Activated CD4-positive, alpha-beta T cell treated with anti-CD3 and anti-CD28 coated beads, Interleukin-2, amount 50 U/mL, for 4 hours (primary cell): ENCODE measurements at regions not wholly inside any gene's neighbourhood (a gene's known extent, or its start where the extent isn't known, plus 50 kb on each side); places are given as distances from the start of the nearest gene placed in this dataset.
"Not testable (repeated sequence)": the region's sequence is repeated elsewhere in the genome, so short reads cannot be mapped to it uniquely, and the experiment has no call there.

Source experiments
- DNase-seq, 2 experiments: peaks; one replicate each; pipeline ENCODE4 v3.0.0-alpha.2; 2020

DNA sequence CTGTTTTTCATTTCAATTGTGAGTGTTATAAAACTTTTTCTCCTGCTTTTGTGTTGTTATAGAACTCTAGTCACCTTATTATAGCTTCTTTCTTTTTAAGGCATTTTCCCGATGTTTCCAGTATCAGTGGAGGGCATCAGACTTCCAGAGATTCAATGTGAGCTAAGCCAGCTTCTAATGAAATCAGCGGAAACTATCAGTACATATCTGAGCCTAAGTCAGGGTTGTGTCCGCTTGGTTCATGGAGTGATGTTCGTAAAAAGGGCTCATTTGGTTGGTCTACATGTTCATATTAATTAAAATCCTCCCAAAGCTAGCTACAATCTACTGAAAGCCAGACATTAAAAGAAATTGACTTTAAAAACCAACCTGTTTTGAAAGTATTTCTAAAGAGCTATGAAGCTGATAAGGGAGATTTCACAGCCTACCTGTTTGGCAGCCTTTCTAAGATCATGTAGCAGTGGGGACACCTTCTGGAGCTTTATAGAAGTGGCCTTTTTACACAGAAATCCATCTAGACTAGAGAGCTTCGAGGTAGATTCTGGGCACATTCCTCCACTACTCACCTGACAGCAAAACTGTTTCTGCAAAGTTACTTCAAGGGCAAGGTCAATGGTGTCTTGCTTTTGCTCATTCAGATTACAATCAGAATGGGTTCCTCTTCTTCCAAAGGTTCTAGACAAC is 227.1 kb upstream of the NBPF12 start:
- not testable (repeated sequence) for DNase-seq

DNA sequence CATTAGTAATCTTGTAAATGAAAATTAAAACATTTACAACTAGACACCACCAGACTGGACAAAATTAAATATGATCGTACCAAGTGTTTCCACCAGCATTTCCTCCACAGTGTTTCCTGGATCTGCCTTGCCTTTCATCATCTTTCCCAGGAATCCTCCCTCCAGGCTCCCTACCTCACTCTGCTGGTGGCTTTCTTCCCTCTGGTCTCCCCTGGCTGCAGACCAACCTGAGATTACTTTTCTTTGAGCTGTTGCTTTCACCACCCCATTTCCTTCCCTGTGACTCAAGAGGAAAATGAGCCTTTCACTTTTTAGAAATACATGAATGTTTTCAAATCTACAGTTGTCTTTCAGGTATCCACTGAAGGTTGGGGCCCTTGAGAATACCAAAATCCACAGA is 228.8 kb upstream of the NBPF12 start:
- DNase-seq: not testable (repeated sequence)

DNA sequence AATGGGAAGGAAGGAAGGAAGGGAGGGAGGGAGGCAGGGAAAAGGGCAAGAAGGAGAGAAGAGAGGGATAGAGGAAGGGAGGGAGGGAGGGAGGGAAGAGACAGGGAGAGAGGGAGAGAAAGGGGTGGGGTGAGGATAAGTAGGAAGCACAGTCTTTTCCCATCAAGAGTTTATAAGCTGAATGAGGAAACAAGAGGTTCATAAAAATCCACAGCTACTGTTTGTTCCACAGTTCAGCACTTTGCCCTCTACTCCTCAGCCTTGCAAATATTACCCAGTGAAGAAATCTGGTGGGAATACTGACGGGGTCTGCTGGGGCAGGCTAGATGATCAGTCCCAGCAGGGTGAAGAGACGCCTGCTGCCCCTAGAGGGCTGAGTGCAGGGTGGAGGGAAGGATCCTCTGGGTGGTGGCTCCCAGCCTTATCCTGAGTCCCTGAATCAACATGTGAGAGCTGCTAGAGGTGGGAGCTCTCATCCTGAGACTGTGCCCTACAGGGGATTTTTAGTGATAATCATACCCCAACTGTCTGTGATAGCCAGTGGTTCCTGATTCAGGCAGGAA is 233.9 kb upstream of the NBPF12 start:
- not testable (repeated sequence) for DNase-seq

DNA sequence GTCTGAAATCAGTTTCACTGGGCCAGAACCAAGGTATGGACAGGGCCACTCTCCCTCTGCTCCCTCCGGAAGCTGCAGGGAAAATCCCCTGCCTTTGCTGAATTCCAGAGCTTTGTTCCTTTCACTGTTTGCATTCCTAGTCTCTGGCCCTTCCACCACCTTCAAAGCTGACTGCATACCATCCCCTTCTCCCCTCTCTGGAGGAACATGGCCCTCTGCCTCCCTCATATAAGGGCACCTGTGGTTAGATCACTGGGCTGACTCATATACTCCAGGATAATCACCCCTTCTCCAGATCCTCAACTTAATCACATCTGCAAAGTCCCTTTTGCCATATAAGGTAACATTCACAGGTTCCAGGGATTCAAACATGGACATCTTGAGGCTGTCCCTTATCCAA is 236.8 kb upstream of the NBPF12 start:
- not testable (repeated sequence) for DNase-seq

DNA sequence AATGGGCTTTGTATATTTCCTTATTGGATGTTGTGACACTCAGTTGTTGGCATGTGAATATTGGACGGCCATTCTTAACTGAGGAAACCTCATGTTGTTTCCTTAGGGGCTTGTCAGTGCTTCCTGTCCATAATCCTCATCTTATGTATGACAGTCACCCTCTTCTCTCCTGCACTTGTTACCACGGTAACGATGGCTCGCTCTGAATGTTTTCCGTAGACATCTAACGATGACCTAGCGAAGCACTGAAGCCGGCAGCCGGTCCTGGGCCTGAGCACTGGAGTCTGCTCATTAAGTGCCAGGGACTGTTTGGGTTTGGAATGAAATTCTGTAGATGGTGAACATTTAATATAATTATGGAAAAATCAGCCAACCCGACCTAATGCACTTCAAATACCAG is 242.7 kb upstream of the NBPF12 start:
- DNase-seq: not testable (repeated sequence)

DNA sequence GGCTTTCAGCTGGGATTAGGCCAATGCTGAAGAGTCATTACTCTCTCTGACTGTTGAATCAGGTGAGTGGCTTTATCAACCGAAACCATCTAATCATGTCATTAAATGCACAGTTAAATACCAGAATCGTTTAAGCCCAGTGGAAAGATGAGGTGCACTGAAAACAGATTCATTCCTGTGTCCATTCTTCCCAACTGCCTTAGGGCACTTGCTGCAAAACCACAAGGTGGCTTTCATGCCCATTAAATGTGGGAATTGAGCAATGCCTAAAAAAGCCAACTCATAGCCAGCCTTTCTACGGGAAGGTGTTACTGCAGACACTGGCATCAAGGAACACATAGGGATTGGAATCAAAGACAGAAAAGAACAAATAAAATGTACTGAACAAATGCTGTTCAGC is 246.3 kb upstream of the NBPF12 start:
- DNase-seq: not testable (repeated sequence)

DNA sequence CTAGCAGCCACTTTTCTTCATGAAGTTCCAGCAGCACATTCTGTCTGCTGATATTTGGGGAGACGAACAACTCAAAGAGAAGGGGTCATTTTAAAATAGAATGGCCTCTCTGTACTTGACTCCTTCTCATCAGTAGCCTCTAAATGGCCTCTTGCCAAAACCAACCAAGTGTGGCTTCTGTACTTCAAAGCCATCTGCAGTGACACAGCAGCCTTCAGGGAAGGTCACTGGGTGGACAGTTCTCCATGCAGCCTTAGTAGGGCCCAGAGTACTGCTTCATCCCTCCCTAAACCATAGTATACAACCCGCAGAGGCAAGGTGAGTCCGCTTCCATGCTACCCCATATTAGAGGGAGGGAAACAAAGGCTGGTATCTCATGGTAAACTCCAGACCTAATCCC is 249.2 kb upstream of the NBPF12 start:
- not testable (repeated sequence) for DNase-seq

DNA sequence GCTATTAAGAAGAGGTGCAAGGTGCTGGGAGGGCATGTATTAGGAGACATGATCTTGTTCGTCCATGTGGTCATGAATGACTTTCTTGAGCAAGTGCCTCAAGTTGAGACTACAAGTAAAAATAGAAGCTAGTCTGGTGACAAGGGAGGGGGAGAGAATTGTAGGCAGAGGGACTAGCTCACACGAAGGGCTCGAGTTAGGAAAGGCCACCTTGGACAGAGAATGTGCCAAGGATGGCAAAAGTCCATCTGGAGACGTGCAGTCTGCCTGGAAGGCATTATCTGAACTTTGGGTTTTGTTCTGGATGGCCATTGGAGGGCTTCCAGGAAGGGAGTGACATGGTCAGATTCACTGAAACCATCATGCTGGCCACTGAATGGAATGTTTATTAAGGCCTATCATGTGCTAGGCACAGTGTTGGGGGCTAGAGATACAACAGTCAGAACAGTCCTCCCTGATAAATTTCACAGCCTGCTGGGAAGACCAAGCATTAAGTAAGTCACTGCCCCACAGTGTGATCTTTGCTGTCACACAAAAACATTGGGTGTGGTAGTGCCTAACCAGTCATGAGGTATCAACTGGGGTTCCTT is 251.3 kb upstream of the NBPF12 start:
- DNase-seq: not testable (repeated sequence)

DNA sequence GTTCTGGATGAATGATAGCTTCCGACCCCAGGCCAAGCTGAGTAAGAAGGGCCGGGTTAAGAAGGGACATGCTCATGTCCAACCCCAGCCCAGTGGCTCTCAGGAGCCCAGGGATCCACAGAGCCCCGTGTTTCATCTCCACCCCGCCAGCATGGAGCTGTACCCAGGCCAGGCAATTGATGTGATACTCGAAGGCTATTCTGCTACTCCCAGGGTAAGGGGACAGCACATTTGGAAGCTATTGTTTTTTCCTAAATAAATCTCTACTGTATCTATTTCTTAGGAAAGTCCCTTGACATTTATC is 255.0 kb upstream of the NBPF12 start:
- DNase-seq: not testable (repeated sequence)

DNA sequence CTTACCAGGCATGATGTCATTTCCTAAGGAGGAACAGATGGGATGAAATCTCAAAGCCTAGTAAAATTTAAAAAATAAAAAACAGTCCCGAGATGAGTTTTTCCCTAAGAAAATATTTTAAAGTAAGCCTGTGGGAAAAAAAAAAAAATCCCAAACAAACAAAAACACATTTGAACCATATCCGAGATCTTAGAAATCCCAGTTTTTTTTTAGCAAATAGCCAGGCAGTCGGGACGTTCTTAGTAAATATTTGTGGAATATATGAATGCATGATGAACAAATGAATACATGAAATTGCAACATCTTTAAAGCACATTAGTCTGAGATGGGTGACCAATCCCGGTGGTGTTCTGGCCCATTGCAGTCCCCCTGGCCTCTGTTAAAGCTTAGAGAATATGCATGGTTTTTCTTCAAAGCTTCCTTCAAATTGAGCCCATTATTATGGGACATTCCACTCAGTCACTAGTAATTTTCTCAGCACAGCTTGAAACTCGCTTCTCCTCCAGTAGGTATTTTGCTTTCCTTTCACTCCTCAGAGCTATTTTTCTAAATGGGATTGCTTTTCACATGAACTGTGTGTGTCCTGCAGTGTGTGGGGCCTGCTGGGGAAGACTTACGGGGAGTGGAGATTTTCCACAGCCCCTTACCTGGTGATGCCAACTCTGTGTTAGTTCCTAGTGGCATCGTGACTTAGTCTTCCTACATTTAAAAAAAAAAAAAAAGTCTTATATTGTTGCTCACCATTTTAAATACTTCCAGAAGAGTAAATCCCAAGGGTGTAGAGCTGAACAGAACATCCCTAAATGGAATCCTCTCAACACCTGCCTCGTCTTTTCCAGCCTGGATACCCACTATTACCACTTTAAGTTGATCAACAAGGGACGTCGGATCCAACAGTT is 255.6 kb upstream of the NBPF12 start:
- DNase-seq: not testable (repeated sequence)

DNA sequence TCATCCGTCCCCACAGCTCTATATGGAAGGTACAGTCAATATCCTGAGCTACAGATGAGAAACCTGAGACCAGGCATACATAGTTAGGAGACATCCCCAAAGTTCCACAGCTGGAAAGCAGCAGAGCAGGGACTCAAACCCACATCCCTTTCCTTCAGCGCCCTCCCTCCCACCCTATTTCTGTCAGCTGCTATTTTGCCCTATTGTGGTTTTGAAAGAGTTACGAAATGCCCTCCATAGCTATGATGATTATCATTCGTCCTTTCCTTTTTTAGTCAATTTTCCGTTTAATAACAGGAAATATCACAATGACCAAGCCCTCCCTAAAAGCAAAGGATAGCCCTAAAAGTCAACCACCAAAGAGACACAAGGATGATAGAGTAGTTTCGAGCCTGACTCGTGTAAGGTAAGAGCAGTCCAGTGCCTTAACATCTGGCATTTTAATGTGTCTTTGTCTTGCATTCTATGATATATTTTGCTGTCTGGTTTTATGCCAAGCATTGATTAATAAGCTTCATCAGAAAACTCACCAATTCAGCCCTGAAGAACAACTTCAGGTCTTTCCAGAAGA is 264.3 kb upstream of the NBPF12 start:
- not testable (repeated sequence) for DNase-seq

DNA sequence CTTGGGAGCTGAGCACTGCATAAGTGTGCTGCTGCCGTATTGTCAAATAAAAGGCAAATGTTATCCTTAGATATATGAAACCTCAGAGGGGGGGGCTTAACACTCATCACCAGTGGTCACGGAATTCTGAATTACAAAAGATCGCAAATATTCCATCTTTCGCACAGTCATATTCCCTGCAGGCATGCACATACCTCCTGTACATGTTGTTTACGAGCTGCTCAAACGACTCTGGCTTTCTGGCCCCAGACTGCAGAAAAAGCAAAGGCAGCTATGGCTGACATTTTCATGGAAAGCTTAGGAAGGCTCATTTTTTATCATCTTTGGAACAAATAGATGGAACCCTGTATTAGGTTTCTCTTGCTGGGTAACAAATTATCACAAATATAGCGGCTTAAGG is 265.5 kb upstream of the NBPF12 start:
- not testable (repeated sequence) for DNase-seq

DNA sequence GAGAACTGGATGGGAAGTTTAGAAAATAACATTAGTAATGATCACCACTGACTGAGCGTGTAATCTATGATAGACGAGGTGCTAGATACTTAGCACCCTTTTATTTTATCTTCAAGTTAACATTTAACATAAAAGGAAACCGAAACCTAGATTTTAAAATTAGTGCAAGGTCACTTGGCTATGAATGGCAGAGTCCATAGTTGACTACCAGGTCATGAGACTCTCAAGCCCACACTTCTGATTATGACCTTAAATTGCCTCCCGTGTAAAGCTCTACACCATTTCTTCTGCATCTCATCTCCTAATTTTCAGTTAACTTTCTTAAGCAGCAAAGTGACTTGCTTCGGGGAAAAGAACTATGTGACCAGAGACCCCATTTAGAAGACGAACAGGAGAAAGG is 266.5 kb upstream of the NBPF12 start:
- DNase-seq: not testable (repeated sequence)

DNA sequence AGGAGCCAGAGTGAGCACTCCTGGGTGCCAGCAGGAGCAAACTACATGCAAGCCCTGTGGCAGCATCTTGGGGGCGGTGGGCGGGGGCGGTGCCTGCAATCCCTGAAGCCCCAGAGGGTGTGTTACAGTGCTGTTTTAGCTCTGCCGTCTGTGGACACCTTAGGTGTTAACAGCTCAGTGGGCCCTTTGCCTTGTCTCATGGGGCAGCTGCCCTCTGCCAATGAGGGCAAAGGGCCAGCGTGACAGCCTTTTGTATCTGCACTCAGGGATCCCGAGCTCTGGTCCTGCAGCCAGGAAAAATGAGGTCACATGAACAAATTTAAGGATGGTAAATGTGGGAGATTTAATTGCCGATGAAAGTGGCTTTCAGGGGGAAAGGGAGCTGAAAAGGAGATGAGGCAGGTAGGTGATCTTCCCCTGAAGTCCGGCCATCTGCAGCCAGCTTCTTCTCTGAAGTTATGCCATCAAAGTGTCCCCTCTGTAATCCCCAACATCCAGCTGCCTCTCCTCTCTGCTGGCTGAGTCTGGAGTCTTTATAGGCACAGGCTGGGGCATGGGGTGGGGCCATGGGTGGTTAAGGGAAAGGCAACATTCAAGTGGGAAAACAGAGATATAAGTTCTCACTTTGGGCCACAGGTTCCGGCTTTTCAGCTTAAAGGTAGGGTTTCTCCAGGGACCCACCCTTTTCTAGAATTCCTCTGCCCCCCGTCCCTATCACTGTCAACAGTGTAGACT is 267.1 kb upstream of the NBPF12 start:
- not testable (repeated sequence) for DNase-seq

DNA sequence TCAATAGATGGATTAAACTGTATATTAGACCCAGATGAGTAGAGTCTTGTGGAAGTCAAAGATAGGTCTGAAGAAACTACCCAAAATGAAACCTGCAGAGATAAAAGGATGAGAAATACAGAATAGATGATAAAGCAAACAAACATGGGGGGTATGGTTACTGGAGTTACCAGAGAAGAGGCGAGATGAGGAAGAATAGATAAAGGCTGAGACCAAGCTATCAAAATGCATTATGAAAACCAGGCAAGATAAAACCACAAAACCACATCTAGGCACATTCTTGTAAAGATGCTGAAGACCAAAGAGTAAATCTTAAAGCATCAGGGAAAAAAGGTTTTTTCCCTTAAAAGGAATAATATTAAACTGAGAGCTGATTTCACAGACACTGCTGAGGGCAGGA is 271.8 kb upstream of the NBPF12 start:
- DNase-seq: not testable (repeated sequence)

DNA sequence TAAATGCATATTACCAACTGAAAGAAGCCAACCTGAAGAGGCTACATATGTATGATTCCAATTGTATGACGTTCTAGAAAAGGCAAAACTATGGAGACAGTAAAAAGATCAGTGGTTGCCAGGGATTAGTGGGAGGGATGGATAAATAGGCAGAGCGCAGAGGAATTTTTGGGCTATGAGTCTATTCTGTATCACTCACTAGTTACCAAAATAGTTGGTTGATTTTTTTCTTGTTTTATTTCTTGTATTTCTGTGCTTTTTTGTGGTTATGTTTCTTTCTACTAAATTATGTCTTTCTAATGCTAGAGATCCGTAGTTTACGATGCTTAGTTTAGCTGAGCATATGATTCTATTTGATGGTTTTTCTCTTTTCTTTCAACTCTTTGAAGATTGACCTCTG is 277.9 kb upstream of the NBPF12 start:
- DNase-seq: not testable (repeated sequence)

DNA sequence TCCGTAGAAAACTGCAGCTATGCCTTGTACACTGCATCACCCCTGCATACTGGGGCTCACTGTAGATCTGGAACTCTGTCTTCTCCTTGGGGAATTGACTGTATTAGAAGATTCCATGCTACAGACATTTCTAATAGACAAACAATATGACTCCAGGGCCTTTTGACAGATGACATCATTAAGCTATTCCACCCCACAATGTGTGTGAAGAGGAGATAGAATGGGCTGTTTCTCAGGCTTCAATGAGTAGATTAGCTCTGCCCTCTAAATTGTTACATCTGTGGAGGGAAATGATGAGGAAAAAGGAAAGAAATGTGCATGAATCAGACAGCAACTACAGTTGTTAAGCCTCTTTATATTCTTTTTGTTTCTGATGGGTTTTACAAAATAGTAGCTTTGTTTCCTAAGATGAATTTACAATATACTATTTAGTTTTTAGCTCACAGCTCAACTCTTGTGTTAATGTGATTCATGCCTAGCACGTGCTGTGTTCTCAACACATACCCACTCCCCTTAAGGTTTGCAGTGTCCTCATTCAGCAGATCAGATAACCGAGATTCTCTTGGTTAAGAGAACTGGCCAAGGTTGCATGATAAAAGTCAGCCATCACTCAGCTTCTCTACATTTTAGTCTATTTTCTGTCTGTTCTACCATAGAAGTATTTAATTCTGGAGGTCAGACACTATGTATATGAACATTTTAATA is 281.6 kb upstream of the NBPF12 start:
- not testable (repeated sequence) for DNase-seq

DNA sequence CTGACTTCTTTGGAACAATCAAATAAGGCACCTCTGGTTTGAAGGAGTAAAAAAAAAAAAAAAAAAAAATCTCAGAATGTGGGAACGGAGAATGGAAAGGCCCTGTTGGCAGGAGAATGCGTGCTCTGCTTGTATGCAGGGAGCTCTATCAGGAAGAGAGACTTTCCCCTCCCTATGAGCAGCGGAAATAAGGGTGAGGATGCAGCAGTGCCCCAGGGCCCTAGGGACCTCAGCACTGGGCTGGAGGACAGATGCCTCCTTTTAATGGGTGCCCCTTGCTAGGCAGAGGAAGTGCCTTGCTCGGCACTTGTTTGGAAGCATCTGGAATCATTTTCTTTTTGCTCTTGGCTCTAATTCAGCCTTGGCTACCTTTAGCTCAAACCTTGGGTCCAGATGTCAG is 283.4 kb upstream of the NBPF12 start:
- not testable (repeated sequence) for DNase-seq

DNA sequence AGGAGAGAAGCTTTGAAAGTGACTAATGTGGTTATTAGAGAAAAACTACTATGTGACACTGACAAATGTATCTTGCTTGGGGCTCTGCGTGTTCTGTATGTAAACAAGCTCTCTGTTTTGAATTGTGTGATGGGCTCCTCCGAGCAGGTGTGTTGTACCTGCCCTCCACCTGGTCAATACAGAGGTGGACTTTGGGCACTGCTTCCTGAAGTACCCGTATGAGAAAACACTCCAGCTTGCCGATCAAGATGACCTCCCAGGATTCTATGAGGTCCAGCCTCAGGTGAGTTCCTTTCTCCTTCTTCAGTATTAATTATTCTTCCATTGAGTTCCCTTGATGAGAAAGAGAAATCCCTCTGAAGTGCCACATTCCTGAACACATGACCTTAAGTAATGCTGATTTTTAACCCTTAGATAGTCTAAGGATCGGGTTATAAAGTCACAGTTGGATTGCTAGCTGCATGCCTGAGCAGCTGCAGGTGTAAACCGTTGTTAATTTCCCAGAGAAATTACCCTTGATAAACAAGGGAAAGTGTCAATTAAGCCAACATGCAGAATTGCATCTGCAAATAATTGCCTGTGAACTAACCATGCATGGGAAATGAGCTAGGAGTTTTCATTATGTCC is 292.0 kb upstream of the NBPF12 start:
- not testable (repeated sequence) for DNase-seq

DNA sequence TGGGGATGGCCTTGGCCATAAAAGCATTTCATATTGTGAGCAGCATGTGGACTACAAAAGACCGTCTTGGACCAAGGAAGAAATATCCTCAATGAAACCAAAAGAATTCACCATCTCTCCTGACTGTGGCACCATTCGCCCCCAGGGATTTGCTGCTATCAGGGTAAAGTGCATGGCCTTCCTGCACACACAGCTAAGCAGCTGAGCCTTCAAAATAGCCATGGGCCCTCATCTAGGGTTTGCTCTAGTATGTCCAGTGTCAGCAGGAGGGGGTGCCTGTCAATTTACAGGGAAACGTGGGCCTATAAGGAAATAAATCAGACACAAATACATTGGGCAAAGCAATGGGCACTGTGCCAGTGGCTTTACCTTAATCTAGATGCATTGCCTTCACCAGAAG is 296.6 kb upstream of the NBPF12 start:
- DNase-seq: not testable (repeated sequence)

DNA sequence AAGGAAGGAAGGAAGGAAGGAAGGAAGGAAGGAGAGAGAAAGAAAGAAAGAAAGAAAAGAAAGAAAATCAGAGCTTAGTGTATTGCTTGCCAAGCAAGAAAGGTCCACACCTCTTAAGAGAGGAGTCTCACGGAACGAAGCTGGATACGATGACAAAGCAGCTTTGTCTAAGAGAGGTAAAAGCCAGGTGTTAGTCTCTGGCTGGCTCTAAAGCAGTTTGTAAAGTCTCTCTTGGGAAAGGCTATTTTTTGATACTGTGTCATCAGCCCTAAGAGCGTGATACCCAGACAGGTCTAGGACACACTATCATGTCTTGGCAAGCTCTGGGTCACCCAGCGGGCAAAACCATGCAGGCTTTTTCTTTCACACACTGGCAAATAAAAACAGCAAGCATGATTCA is 297.5 kb upstream of the NBPF12 start:
- not testable (repeated sequence) for DNase-seq
